Hepatocyte (in vitro differentiated cells): ENCODE measurements at regions not wholly inside any gene's neighbourhood (a gene's known extent, or its start where the extent isn't known, plus 50 kb on each side); places are given as distances from the start of the nearest gene placed in this dataset.

ENCODE experiments used
- EZH2 ChIP-seq: fragments of 200-600 bp; sonication (generic); IDR thresholded peaks from 2 replicates; pipeline ENCODE4 v1.6.1; 2016; ENCODE audit warnings: antibody characterized with exemption, mild to moderate bottlenecking, borderline replicate concordance
- EZH2phosphoT487 ChIP-seq: fragments of 200-600 bp; sonication (generic); IDR thresholded peaks from one replicate; pipeline ENCODE4 v1.6.1; 2018; ENCODE audit warnings: antibody characterized with exemption, mild to moderate bottlenecking, low read depth, moderate library complexity; ENCODE audit not compliant: unreplicated experiment, severe bottlenecking
- TF ChIP-seq, protein P1 (sequence below): fragments of 200-600 bp; sonication (generic); IDR thresholded peaks from 2 replicates; pipeline ENCODE4 v1.5.1; 2016; ENCODE audit warnings: antibody characterized with exemption, mild to moderate bottlenecking; ENCODE audit not compliant: poor library complexity

DNA sequence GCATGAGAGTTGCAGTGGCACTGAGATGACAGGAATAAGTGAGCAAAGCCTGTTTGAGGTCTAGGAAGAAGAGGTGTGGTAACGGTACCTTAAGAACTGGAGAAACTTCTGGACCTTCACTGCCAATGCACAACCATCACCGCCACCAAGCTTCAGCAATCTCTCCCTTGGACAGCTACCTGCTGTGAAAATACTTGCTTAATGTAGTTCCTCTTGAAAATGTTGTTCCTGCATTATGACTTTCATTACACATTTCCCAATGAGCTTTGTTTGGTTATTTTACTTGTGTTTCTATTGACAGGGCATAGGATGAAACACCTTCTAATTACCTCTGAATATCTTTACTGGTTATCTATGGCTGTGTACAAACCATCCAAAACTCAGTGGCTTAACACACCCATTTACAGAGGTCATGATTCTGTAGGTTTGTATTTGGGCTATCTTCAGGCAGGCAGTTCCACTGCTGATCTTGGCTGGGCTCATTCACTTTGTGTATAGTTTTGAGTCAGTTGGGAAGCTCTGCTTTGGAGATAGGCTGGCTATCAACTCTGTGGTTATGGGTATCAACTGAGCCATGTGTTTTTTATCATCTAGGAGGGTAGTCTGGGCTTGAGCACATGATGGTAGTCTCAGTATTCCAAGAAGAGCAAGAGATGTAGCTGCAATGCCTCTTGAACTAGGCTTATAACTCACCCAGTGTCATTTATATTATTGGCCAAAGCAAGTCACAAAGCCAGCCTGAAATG lies 149.4 kb downstream of the ELAVL4 start:
- TF ChIP-seq, protein P1, sequence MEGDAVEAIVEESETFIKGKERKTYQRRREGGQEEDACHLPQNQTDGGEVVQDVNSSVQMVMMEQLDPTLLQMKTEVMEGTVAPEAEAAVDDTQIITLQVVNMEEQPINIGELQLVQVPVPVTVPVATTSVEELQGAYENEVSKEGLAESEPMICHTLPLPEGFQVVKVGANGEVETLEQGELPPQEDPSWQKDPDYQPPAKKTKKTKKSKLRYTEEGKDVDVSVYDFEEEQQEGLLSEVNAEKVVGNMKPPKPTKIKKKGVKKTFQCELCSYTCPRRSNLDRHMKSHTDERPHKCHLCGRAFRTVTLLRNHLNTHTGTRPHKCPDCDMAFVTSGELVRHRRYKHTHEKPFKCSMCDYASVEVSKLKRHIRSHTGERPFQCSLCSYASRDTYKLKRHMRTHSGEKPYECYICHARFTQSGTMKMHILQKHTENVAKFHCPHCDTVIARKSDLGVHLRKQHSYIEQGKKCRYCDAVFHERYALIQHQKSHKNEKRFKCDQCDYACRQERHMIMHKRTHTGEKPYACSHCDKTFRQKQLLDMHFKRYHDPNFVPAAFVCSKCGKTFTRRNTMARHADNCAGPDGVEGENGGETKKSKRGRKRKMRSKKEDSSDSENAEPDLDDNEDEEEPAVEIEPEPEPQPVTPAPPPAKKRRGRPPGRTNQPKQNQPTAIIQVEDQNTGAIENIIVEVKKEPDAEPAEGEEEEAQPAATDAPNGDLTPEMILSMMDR, result no peak
- TF ChIP-seq EZH2 (no peak), EZH2phosphoT487 (no peak)
